A549 (cell line): ENCODE measurements at regions not wholly inside any gene's neighbourhood (a gene's known extent, or its start where the extent isn't known, plus 50 kb on each side); places are given as distances from the start of the nearest gene placed in this dataset.
A peak's percentile ranks its signal among the peaks of the same experiment; 100 is the strongest.

Experiments used
- ATAC-seq, 2 experiments: fragments of 200-7000 bp in 1 of 2; fragments of >200 bp in 1 of 2; cut with Nextera tagmentation in 1 of 2; cut with Tn5 transposase in 1 of 2; 3 replicates each; pipeline versions ENCODE4 v1.8.0 to v1.9.1; 2018 to 2020; ENCODE audit warnings: mild to moderate bottlenecking in 1 of 2, moderate library complexity in 1 of 2
- CTCF ChIA-PET: fragments of 300-600 bp; sonication (Branson Sonifier 250); formaldehyde crosslinking; extraction: SDS; loops from one replicate; lab custom pipeline; 2021; ENCODE audit warnings: antibody characterized with exemption, inconsistent platforms; lab: Yijun Ruan, JAX
- POLR2A ChIA-PET: fragments of 350-600 bp; formaldehyde crosslinking; extraction: SDS; loops from one replicate; lab custom pipeline; 2021; ENCODE audit warnings: antibody characterized with exemption, inconsistent platforms; lab: Yijun Ruan, JAX
- DNase-seq, 2 experiments: peaks; one replicate each; pipeline versions ENCODE4 v3.0.0 to v3.0.0-alpha.2; 2011 to 2016; ENCODE audit warnings: low read depth in 1 of 2, low spot score in 1 of 2
- FAIRE-seq: peaks from 2 replicates; lab custom pipeline; 2011; peaks lifted over from hg19 to GRCh38; lab: Jason Lieb, UNC
- H3K27ac ChIP-seq, 2 experiments: fragments of >200 bp; sonication (Bioruptor Twin); formaldehyde crosslinking; 3 replicates each; pipeline ENCODE4 v1.5.1; 2016 to 2017
- H3K4me1 ChIP-seq: fragments of >200 bp; sonication (Bioruptor Twin); formaldehyde crosslinking; 3 replicates; pipeline ENCODE4 v1.6.1; 2016
- H3K4me2 ChIP-seq: fragments of >200 bp; sonication (Bioruptor Twin); formaldehyde crosslinking; 3 replicates; pipeline ENCODE4 v1.6.1; 2016
- H3K4me3 ChIP-seq: fragments of >200 bp; sonication (Bioruptor Twin); formaldehyde crosslinking; 3 replicates; pipeline ENCODE4 v1.5.1; 2016
- H3K9me3 ChIP-seq: fragments of >200 bp; sonication (Bioruptor Twin); formaldehyde crosslinking; 3 replicates; pipeline ENCODE4 v1.6.1; 2016
- BHLHE40 ChIP-seq: IDR thresholded peaks from 2 replicates; pipeline ENCODE4 v1.6.1; 2012; ENCODE audit warnings: low read depth, low read length, inconsistent platforms
- CEBPB ChIP-seq, 2 experiments: fragments of >200 bp in 1 of 2; sonication (Bioruptor Twin) in 1 of 2; formaldehyde crosslinking in 1 of 2; IDR thresholded peaks; 2 replicates each; pipeline ENCODE4 v1.6.1; 2012 to 2016
- CHD2 ChIP-seq: fragments of 150-350 bp; IDR thresholded peaks from 2 replicates; pipeline ENCODE4 v1.6.1; 2014; ENCODE audit warnings: low read length; ENCODE audit not compliant: partially characterized antibody
- CHD4 ChIP-seq: fragments of 200-600 bp; sonication (generic); IDR thresholded peaks from 2 replicates; pipeline ENCODE4 v1.6.1; 2016; ENCODE audit warnings: antibody characterized with exemption, mild to moderate bottlenecking, borderline replicate concordance
- EHF ChIP-seq: fragments of 250-450 bp; sonication (Bioruptor Pico); IDR thresholded peaks from 2 replicates; pipeline ENCODE4 v1.5.0; 2020; ENCODE audit warnings: mild to moderate bottlenecking
- EP300 ChIP-seq, 2 experiments: fragments of >200 bp; sonication (Bioruptor Twin); formaldehyde crosslinking; IDR thresholded peaks; 2 replicates in 1 of 2; 3 replicates in 1 of 2; pipeline ENCODE4 v1.6.1; 2016 to 2017
- FOSB ChIP-seq: fragments of 250-450 bp; sonication (Bioruptor Pico); IDR thresholded peaks from 2 replicates; pipeline ENCODE4 v1.5.0; 2020; ENCODE audit warnings: mild to moderate bottlenecking, moderate library complexity
- FOSL2 ChIP-seq, 2 experiments: fragments of 450-650 bp in 1 of 2; fragments of >200 bp in 1 of 2; sonication (Bioruptor Twin) in 1 of 2; formaldehyde crosslinking; IDR thresholded peaks; 2 replicates each; pipeline versions ENCODE4 v1.5.0 to v1.6.1; 2016 to 2020; ENCODE audit warnings: mild to moderate bottlenecking in 1 of 2, moderate library complexity in 1 of 2
- FOXS1 ChIP-seq: fragments of 250-450 bp; sonication (Bioruptor Pico); IDR thresholded peaks from 2 replicates; pipeline ENCODE4 v1.5.0; 2020; ENCODE audit warnings: mild to moderate bottlenecking, moderate library complexity
- HOXA7 ChIP-seq: fragments of 250-450 bp; sonication (Bioruptor Pico); IDR thresholded peaks from 2 replicates; pipeline ENCODE4 v1.5.0; 2020; ENCODE audit warnings: mild to moderate bottlenecking, moderate library complexity
- HOXB5 ChIP-seq: fragments of 250-450 bp; sonication (Bioruptor Pico); IDR thresholded peaks from 2 replicates; pipeline ENCODE4 v1.5.0; 2020; ENCODE audit warnings: mild to moderate bottlenecking, moderate library complexity
- JUN ChIP-seq, 2 experiments: fragments of >200 bp; sonication (Bioruptor Twin); formaldehyde crosslinking; IDR thresholded peaks; 2 replicates in 1 of 2; 3 replicates in 1 of 2; pipeline ENCODE4 v1.6.1; 2016 to 2017
- JUNB ChIP-seq: fragments of >200 bp; sonication (Bioruptor Twin); formaldehyde crosslinking; IDR thresholded peaks from 2 replicates; pipeline ENCODE4 v1.6.1; 2016
- KDM1A ChIP-seq: fragments of 200-600 bp; sonication (generic); IDR thresholded peaks from 2 replicates; pipeline ENCODE4 v1.6.1; 2016; ENCODE audit warnings: low read depth, mild to moderate bottlenecking
- MAFK ChIP-seq: fragments of 450-650 bp; IDR thresholded peaks from 2 replicates; pipeline ENCODE4 v1.6.1; 2014; ENCODE audit not compliant: partially characterized antibody
- MAZ ChIP-seq: fragments of 150-350 bp; IDR thresholded peaks from 2 replicates; pipeline ENCODE4 v1.6.1; 2014; ENCODE audit warnings: antibody characterized with exemption, low read depth, low read length, borderline replicate concordance
- PBX3 ChIP-seq: IDR thresholded peaks from 2 replicates; pipeline ENCODE4 v1.6.1; 2012
- RCOR1 ChIP-seq: fragments of 150-350 bp; IDR thresholded peaks from 2 replicates; pipeline ENCODE4 v1.6.1; 2014; ENCODE audit warnings: antibody characterized with exemption, low read length, low read depth
- REST ChIP-seq: fragments of 200-600 bp; sonication (generic); IDR thresholded peaks from 2 replicates; pipeline ENCODE4 v1.6.1; 2016; ENCODE audit warnings: antibody characterized with exemption, mild to moderate bottlenecking, moderate library complexity
- TP53 ChIP-seq: fragments of 250-450 bp; sonication (Bioruptor Pico); IDR thresholded peaks from 2 replicates; pipeline ENCODE4 v1.5.0; 2021; ENCODE audit warnings: mild to moderate bottlenecking, moderate library complexity
- ZFP36 ChIP-seq: fragments of 450-650 bp; IDR thresholded peaks from 2 replicates; pipeline ENCODE4 v1.6.1; 2014; ENCODE audit warnings: borderline replicate concordance; ENCODE audit not compliant: partially characterized antibody
- WGBS: methylation state at CpG from one replicate; pipeline ENCODE4 v1.1.6; 2017; ENCODE audit errors: missing lambda C conversion rate; 5-methylcytosine and 5-hydroxymethylcytosine counted together
- TF ChIP-seq, protein P1 (sequence below): fragments of 450-650 bp; IDR thresholded peaks from 2 replicates; pipeline ENCODE4 v1.6.1; 2014; ENCODE audit warnings: antibody characterized with exemption
- TF ChIP-seq, protein P2 (sequence below): IDR thresholded peaks from 2 replicates; pipeline ENCODE4 v1.6.1; 2012; ENCODE audit warnings: low read depth, borderline replicate concordance

GRCh38 chr9:129336130-129336528 lies 158.1 kb upstream of the IER5L start:
- TF ChIP-seq ZFP36 (peak; percentile 48), FOSB (CRISPR knock-in tag) (no peak), KDM1A (peak; percentile 55; the same call in 1 of the 2 replicates), JUN (IDR thresholded peaks at IDR 0.05) (0 out of 5 replicates have a peak, but pooled peaks of 1 of the 2 experiments have one; percentile 40)
- TF ChIP-seq, all 56 proteins: peak for 3
- CTCF ChIA-PET, result interaction anchor here (1.2 to 2.5 kb wide), 3 partner anchors 158 to 197 kb away, joined by 4 to 6 read pairs (median 4); partner anchors contain the start of gene IER5L
- ATAC-seq (no peak), FAIRE-seq (no peak), DNase-seq (no peak)
- 79% methylated on average over 5 of the region's 5 CpGs for WGBS
- Histone ChIP-seq H3K27ac (peak overlapping the region; percentile 99 to 100), H3K4me2 (peak overlapping the region; percentile 77), H3K4me1 (peaks cover 60% of the 10 kb centered on the region), H3K4me3 (no peak overlapping the region), H3K9me3 (peaks cover 4% of the 10 kb centered on the region; the same call in 2 of the 3 replicates)
- POLR2A ChIA-PET, result interaction anchor here (3.2 to 4.6 kb wide), 2 partner anchors 147 to 160 kb away, joined by 29 to 93 read pairs; partner anchors contain the start of gene IER5L

- FAIRE-seq (no peak), ATAC-seq (no peak), DNase-seq (no peak)
- peaks cover 60% of the 10 kb centered on the region for H3K4me1 ChIP-seq
- peaks cover 10% of the 10 kb centered on the region for H3K9me3 ChIP-seq
- TF ChIP-seq TP53 (no peak), EP300 (IDR thresholded peaks at IDR 0.05) (no peak), CEBPB (IDR thresholded peaks at IDR 0.05) (no peak), BHLHE40 (no peak), HOXB5 (CRISPR knock-in tag) (0 out of 2 replicates have a peak, but pooled peaks have one; percentile 13)
- ChIA-PET CTCF (interaction anchor here (0.8 to 3.4 kb wide), 9 partner anchors 8 to 197 kb away, joined by 3 to 14 read pairs (median 4); partner anchors contain the start of gene IER5L), POLR2A (interaction anchor here (0.6 to 4.6 kb wide), 7 partner anchors 12 to 274 kb away, joined by 4 to 93 read pairs (median 12); partner anchors contain the start of gene IER5L)
- WGBS, result 61% methylated on average over 5 of the region's 7 CpGs
- H3K4me3 ChIP-seq, result no peak overlapping the region
- H3K4me2 ChIP-seq, result peak overlapping the region; percentile 77
- peak overlapping the region; percentile 99 to 100 for H3K27ac ChIP-seq
Observed at GRCh38 chr9:129335464-129336129, 157.5 kb upstream of the IER5L start.

DNA sequence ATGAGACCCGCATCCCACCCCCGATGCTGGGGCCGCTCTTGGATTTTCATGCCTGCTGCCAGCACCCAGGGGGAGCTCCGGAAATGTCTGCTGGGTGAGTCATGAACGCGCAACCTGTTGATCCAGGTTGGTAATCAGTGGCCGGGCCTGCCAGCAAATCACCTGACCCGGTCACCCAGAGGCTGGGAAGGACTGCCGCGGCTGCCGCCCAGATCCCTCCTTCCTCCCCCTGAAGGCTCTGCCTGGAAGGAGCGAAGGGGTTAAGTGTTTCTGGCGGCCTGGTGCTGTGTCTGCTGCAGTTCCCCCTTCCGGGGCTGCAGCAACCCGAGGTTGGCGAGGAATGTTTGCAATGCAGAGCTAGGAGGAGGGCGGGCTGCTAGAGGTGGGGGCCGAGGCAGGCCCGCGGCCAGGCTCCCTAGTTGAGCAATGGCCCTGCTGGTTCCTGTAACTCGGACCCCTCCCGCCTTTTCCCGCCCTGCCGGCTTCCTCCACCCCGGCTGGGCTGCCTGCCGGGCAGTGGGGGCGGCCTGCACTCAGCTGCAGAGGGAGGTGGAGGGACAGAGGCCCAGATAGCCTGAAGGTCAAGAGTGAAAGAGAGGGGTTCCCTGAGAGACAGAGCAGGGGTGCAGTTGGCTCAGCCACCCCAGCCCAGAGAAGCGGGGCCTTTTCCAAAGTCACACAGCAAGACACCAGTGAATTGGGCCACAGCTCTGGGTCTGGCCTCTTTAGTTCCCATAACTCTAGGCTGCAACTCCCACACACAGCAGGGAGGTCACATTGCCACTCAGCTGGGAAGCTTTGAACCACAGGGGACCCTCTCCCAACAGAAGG lies 156.3 kb upstream of the IER5L start:
- H3K27ac ChIP-seq, result peak overlapping the region; percentile 99 to 100
- peaks cover 16% of the 10 kb centered on the region for H3K9me3 ChIP-seq
- ChIA-PET POLR2A (interaction anchor here (0.8 to 4.6 kb wide), 15 partner anchors 10 to 236 kb away, joined by 3 to 93 read pairs (median 8); partner anchors contain the start of gene IER5L), CTCF (interaction anchor here (0.6 to 3.4 kb wide), 18 partner anchors 9 to 302 kb away, joined by 3 to 14 read pairs (median 4); partner anchors contain the start of gene IER5L)
- H3K4me2 ChIP-seq, result peak overlapping the region; percentile 77
- peak; percentile 93 to 94 for ATAC-seq
- DNase-seq, result peak; percentile 95 to 99
- peaks cover 59% of the 10 kb centered on the region for H3K4me1 ChIP-seq
- WGBS, result 4% methylated on average over 11 of the region's 28 CpGs
- FAIRE-seq, result peak; percentile 89
- H3K4me3 ChIP-seq, result peak overlapping the region; percentile 7; the same call in 1 of the 3 replicates
- peak; percentile 93 for TF ChIP-seq JUNB
- TF ChIP-seq CHD2, result no peak
- no peak for TF ChIP-seq MAFK
- TF ChIP-seq BHLHE40, result peak; percentile 16
- peak; percentile 97 for TF ChIP-seq FOSL2 (IDR thresholded peaks at IDR 0.05)
- peak; percentile 99 for TF ChIP-seq FOSL2 (CRISPR knock-in tag; IDR thresholded peaks at IDR 0.05)
- TF ChIP-seq EP300 (IDR thresholded peaks at IDR 0.05), result peak; percentile 95 to 98
- no peak for TF ChIP-seq RCOR1
- peak; percentile 26 for TF ChIP-seq PBX3
- no peak for TF ChIP-seq CHD4
- no peak for TF ChIP-seq FOXS1 (CRISPR knock-in tag)
- peak; percentile 78; the same call in 1 of the 2 replicates for TF ChIP-seq EHF (CRISPR knock-in tag)
- TF ChIP-seq HOXA7, result 0 out of 2 replicates have a peak, but pooled peaks have one; percentile 20
- TF ChIP-seq, protein P1, sequence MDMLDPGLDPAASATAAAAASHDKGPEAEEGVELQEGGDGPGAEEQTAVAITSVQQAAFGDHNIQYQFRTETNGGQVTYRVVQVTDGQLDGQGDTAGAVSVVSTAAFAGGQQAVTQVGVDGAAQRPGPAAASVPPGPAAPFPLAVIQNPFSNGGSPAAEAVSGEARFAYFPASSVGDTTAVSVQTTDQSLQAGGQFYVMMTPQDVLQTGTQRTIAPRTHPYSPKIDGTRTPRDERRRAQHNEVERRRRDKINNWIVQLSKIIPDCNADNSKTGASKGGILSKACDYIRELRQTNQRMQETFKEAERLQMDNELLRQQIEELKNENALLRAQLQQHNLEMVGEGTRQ, result peak; percentile 75
- TF ChIP-seq, protein P2, sequence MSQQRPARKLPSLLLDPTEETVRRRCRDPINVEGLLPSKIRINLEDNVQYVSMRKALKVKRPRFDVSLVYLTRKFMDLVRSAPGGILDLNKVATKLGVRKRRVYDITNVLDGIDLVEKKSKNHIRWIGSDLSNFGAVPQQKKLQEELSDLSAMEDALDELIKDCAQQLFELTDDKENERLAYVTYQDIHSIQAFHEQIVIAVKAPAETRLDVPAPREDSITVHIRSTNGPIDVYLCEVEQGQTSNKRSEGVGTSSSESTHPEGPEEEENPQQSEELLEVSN, result peak; percentile 90
- no peak for TF ChIP-seq REST
- TF ChIP-seq HOXB5 (CRISPR knock-in tag), result peak; percentile 67; the same call in 1 of the 2 replicates
- peak; percentile 92; the same call in 1 of the 2 replicates for TF ChIP-seq MAZ
